ENCODE measurements at regions not wholly inside any gene's neighbourhood (a gene's known extent, or its start where the extent isn't known, plus 50 kb on each side); places are given as distances from the start of the nearest gene placed in this dataset.

- TF ChIP-seq POLR2A (IDR thresholded peaks at IDR 0.05; ENCODE audit: low read length) (no peak), GATA1 (IDR thresholded peaks at IDR 0.05; ENCODE audit: low read depth, low read length) (no peak)
- DNase-seq = no peak
Measured at GRCh38 chr4:175176710-175177109, 258.6 kb downstream of the ADAM29 start.

GRCh38 chr4:175190654-175191053, 272.5 kb downstream of the ADAM29 start:
- TF ChIP-seq GATA1 (IDR thresholded peaks at IDR 0.05; ENCODE audit: low read depth, low read length) (no peak), POLR2A (IDR thresholded peaks at IDR 0.05; ENCODE audit: low read length) (no peak)
- no peak for DNase-seq

GRCh38 chr4:175198056-175198455, 279.9 kb downstream of the ADAM29 start:
- DNase-seq = no peak

GRCh38 chr4:175215208-175215607, 297.1 kb downstream of the ADAM29 start:
- TF ChIP-seq POLR2A (IDR thresholded peaks at IDR 0.05; ENCODE audit: low read length) (no peak), GATA1 (IDR thresholded peaks at IDR 0.05; ENCODE audit: low read depth, low read length) (no peak)
- DNase-seq = no peak

More at GRCh38 chr4:175198056-175198455, 279.9 kb downstream of the ADAM29 start:
- TF ChIP-seq POLR2A (IDR thresholded peaks at IDR 0.05; ENCODE audit: low read length) (no peak), GATA1 (IDR thresholded peaks at IDR 0.05; ENCODE audit: low read depth, low read length) (no peak)

GRCh38 chr4:175215657-175216056, 297.5 kb downstream of the ADAM29 start:
- TF ChIP-seq GATA1 (IDR thresholded peaks at IDR 0.05; ENCODE audit: low read depth, low read length) (no peak), POLR2A (IDR thresholded peaks at IDR 0.05; ENCODE audit: low read length) (no peak)
- DNase-seq = no peak

GRCh38 chr4:175229154-175229553, 311.0 kb downstream of the ADAM29 start:
- no peak for TF ChIP-seq POLR2A (IDR thresholded peaks at IDR 0.05; ENCODE audit: low read length)
- no peak for TF ChIP-seq GATA1 (IDR thresholded peaks at IDR 0.05; ENCODE audit: low read depth, low read length)
- no peak for DNase-seq

GRCh38 chr4:175234162-175234561, 316.0 kb downstream of the ADAM29 start:
- DNase-seq = no peak
- TF ChIP-seq GATA1 (IDR thresholded peaks at IDR 0.05; ENCODE audit: low read depth, low read length) = no peak
- no peak for TF ChIP-seq POLR2A (IDR thresholded peaks at IDR 0.05; ENCODE audit: low read length)

- no peak for DNase-seq
Measured at GRCh38 chr4:175238827-175239517, 320.8 kb downstream of the ADAM29 start.

GRCh38 chr4:175246941-175247340, 328.8 kb downstream of the ADAM29 start:
- TF ChIP-seq GATA1 (IDR thresholded peaks at IDR 0.05; ENCODE audit: low read depth, low read length) = no peak
- no peak for TF ChIP-seq POLR2A (IDR thresholded peaks at IDR 0.05; ENCODE audit: low read length)
- no peak for DNase-seq

More at GRCh38 chr4:175238827-175239517, 320.8 kb downstream of the ADAM29 start:
- TF ChIP-seq POLR2A (IDR thresholded peaks at IDR 0.05; ENCODE audit: low read length) = no peak

- no peak for TF ChIP-seq POLR2A (IDR thresholded peaks at IDR 0.05; ENCODE audit: low read length)
- no peak for TF ChIP-seq GATA1 (IDR thresholded peaks at IDR 0.05; ENCODE audit: low read depth, low read length)
- DNase-seq = no peak
Measured at GRCh38 chr4:175252642-175253041, 334.5 kb downstream of the ADAM29 start.

- TF ChIP-seq GATA1 (IDR thresholded peaks at IDR 0.05; ENCODE audit: low read depth, low read length) = no peak
- no peak for TF ChIP-seq POLR2A (IDR thresholded peaks at IDR 0.05; ENCODE audit: low read length)
- DNase-seq = peak in 1 of 2 experiments; percentile 6
Measured at GRCh38 chr4:175253184-175253902, 335.2 kb downstream of the ADAM29 start.

- no peak for DNase-seq
- TF ChIP-seq POLR2A (IDR thresholded peaks at IDR 0.05; ENCODE audit: low read length) (no peak), GATA1 (IDR thresholded peaks at IDR 0.05; ENCODE audit: low read depth, low read length) (no peak)
Measured at GRCh38 chr4:175263537-175263936, 345.4 kb downstream of the ADAM29 start.

- DNase-seq = no peak
- no peak for TF ChIP-seq POLR2A (IDR thresholded peaks at IDR 0.05; ENCODE audit: low read length)
- TF ChIP-seq GATA1 (IDR thresholded peaks at IDR 0.05; ENCODE audit: low read depth, low read length) = no peak
Measured at GRCh38 chr4:175271010-175271630, 353.0 kb downstream of the ADAM29 start.

- DNase-seq = no peak
- TF ChIP-seq POLR2A (IDR thresholded peaks at IDR 0.05; ENCODE audit: low read length) = no peak
- TF ChIP-seq GATA1 (IDR thresholded peaks at IDR 0.05; ENCODE audit: low read depth, low read length) = no peak
Measured at GRCh38 chr4:175273995-175274753, 356.0 kb downstream of the ADAM29 start.

Measured in erythroblast (primary cell).